RWPE1 (cell line): ENCODE measurements at regions not wholly inside any gene's neighbourhood (a gene's known extent, or its start where the extent isn't known, plus 50 kb on each side); places are given as distances from the start of the nearest gene placed in this dataset.

ENCODE experiments used
- CTCF ChIA-PET: fragments of 350-600 bp; sonication (Branson Sonifier 250); formaldehyde crosslinking; extraction: SDS; loops from one replicate; lab custom pipeline; 2021; lab: Yijun Ruan, JAX
- POLR2A ChIA-PET: fragments of 400-600 bp; formaldehyde crosslinking; extraction: SDS; loops from one replicate; lab custom pipeline; 2020; ENCODE audit warnings: antibody characterized with exemption; ENCODE audit not compliant: low non-redundant PET; lab: Yijun Ruan, JAX
- DNase-seq: peaks from one replicate; pipeline ENCODE4 v3.0.0; 2012; ENCODE audit warnings: low spot score
- H3K27ac ChIP-seq: fragments of 450-650 bp; 2 replicates; pipeline ENCODE4 v1.5.1; 2017
- TF ChIP-seq, protein P1 (sequence below): fragments of 450-650 bp; conservative IDR thresholded peaks from 2 replicates; pipeline ENCODE4 v1.5.1; 2017; ENCODE audit warnings: low read depth, mild to moderate bottlenecking

DNA sequence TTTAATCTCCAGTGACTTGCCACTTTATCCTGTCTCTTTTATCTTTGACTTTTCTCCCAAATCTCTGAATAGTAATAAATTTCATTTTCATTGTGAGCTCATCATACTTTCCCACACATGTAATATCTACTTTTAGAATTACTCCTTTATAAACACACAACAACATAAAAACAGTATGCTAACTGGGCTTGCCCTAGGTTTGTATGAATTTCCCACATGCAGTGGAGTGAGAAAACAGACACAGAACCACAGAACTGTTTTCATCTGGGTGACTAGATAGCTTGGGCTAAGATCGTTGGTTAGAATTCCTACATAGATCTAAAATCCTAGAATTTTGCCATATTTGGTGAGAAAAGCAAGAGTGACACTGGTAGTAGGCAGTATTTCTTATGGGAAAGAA lies 409.5 kb downstream of the SPRY1 start:
- H3K27ac ChIP-seq: no peak overlapping the region
- ChIA-PET CTCF (interaction anchor here (0.5 to 0.7 kb wide), 2 partner anchors 17 to 1599 kb away, joined by 4 to 7 read pairs; no protein-coding TSS in a partner anchor), POLR2A (no interaction called here)
- TF ChIP-seq, protein P1, sequence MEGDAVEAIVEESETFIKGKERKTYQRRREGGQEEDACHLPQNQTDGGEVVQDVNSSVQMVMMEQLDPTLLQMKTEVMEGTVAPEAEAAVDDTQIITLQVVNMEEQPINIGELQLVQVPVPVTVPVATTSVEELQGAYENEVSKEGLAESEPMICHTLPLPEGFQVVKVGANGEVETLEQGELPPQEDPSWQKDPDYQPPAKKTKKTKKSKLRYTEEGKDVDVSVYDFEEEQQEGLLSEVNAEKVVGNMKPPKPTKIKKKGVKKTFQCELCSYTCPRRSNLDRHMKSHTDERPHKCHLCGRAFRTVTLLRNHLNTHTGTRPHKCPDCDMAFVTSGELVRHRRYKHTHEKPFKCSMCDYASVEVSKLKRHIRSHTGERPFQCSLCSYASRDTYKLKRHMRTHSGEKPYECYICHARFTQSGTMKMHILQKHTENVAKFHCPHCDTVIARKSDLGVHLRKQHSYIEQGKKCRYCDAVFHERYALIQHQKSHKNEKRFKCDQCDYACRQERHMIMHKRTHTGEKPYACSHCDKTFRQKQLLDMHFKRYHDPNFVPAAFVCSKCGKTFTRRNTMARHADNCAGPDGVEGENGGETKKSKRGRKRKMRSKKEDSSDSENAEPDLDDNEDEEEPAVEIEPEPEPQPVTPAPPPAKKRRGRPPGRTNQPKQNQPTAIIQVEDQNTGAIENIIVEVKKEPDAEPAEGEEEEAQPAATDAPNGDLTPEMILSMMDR: no peak
- no peak for DNase-seq

DNA sequence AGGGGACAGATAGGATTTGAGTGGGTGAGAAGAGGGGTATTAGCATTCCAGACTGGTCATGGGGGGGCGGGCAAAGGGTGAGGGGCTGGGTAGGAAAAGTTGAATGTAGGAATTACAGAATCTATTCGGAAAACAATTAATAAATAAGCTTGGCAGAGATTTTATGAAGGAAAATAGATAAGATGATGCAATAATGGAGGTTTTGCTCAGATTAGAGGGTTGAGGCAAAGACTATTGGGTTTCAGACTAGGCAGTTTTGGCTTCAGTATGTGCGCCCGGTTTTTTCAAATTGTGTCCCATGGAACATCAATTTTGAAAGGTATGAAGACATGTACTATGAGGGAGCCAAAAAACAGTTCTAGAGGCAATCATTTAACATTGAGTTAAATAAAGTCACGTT lies 410.6 kb downstream of the SPRY1 start:
- TF ChIP-seq, protein P1: no peak
- ChIA-PET POLR2A (no interaction called here), CTCF (interaction anchor here (0.6 kb wide), 1 partner anchor 1601 kb away, joined by 3 read pairs; no protein-coding TSS in a partner anchor)
- no peak for DNase-seq
- no peak overlapping the region for H3K27ac ChIP-seq

DNA sequence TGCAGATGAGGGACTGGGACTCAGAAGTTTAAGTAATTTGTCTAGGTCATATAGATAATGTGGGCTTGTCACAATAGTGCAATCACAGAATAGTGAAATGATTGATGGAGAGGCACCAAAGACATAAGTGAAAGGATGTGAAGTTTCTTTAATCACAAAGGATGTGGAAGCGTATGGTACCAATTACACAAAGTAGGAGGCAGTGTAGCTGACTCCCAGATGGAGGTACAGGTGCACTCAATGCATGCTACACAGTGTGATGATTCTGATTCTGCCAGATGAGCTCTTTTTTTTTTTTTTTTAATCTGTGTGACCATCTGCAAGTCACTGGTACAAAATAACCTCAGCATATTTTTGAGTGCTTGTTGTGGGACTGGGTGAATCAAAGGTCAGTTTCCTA lies 411.3 kb downstream of the SPRY1 start:
- CTCF ChIA-PET: no interaction called here
- no peak overlapping the region for H3K27ac ChIP-seq
- TF ChIP-seq, protein P1: no peak
- POLR2A ChIA-PET: no interaction called here
- DNase-seq: no peak

DNA sequence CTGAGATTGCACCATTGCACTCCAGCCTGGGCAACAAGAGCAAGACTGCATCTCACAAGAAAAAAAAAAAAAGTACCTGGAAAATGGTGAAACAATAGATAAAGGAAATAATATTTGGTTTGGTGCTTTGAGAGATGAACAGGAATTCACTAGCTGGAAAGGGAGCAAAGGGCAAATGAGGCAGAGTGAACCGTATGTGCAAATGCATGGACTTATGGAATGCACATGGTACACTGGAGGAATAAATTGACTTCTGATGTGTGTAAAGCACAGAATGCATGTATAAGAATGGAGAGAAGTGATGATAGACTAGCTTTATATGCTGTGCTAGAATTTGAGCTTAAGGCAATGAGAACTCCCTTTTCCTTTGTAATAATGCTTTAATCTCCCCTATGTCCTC lies 413.3 kb downstream of the SPRY1 start:
- no peak for DNase-seq
- H3K27ac ChIP-seq: no peak overlapping the region
- TF ChIP-seq, protein P1: no peak
- POLR2A ChIA-PET: no interaction called here
- CTCF ChIA-PET: interaction anchor here (0.7 kb wide), 1 partner anchor 28 kb away, joined by 4 read pairs; no protein-coding TSS in a partner anchor

DNA sequence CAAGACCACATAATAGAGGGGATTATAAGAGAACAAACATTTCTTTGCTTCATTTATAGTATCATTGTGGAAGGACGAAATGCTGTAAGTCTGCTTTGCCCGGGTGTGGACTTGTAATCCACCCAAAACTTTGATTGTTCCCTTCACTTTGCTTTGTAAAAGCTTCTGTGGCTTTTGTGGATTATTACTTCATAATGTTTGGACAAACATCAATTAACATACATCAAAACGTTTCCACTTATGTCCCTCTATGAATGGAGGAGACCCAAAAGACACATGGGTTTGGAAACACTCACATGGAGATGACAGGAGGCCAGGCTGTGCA lies 415.4 kb downstream of the SPRY1 start:
- TF ChIP-seq, protein P1: no peak
- DNase-seq: no peak
- ChIA-PET CTCF (no interaction called here), POLR2A (no interaction called here)
- H3K27ac ChIP-seq: no peak overlapping the region

DNA sequence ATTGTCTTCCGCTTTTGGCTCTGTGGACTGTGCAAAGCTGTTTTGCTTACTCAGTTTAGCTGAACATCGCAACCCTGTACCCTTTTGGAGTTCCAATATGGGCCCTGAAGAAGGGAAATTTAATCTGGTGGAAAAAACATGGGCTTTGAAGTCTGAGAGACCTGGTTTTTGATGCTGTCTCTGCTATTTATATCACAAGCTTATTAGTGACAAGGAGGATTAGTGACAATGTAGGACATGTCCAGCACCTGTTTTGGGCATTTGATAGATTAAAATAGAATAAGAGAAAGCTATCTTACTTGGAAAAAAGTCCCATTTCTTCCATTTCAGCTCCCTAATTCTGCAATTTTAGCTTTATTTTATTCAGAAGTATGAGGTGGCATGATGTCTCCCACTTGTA lies 417.3 kb downstream of the SPRY1 start:
- TF ChIP-seq, protein P1: no peak
- ChIA-PET POLR2A (no interaction called here), CTCF (no interaction called here)
- no peak for DNase-seq
- H3K27ac ChIP-seq: no peak overlapping the region

DNA sequence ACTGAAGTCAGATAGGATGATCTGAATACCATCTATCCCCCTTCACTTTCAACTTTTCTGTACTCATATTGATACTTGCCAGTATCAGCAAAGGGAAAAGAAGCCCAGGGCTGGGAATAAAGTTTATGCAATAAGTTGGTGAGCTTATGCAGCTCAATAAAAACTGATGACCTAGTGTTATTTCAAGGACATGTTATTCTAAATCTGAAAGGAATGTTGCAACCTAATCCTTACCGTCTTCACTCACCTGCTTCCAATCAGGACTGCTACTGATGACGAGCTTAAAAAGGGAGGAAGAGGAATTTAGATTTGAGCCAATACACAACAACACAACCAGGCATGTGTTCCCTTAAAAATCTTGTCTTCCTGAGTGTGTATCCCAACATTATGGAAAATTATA lies 419.9 kb downstream of the SPRY1 start:
- no peak for DNase-seq
- ChIA-PET CTCF (no interaction called here), POLR2A (no interaction called here)
- TF ChIP-seq, protein P1: no peak
- no peak overlapping the region for H3K27ac ChIP-seq
